OCI-M2 (cell line): ENCODE measurements at regions not wholly inside any gene's neighbourhood (a gene's known extent, or its start where the extent isn't known, plus 50 kb on each side); places are given as distances from the start of the nearest gene placed in this dataset.
"Not testable (repeated sequence)": the region's sequence is repeated elsewhere in the genome, so short reads cannot be mapped to it uniquely, and the experiment has no call there.

Source experiments
- DNase-seq: peaks from one replicate; lab custom pipeline; 2025; ENCODE audit not compliant: unreplicated experiment; lab: John Stamatoyannopoulos, UW

DNA sequence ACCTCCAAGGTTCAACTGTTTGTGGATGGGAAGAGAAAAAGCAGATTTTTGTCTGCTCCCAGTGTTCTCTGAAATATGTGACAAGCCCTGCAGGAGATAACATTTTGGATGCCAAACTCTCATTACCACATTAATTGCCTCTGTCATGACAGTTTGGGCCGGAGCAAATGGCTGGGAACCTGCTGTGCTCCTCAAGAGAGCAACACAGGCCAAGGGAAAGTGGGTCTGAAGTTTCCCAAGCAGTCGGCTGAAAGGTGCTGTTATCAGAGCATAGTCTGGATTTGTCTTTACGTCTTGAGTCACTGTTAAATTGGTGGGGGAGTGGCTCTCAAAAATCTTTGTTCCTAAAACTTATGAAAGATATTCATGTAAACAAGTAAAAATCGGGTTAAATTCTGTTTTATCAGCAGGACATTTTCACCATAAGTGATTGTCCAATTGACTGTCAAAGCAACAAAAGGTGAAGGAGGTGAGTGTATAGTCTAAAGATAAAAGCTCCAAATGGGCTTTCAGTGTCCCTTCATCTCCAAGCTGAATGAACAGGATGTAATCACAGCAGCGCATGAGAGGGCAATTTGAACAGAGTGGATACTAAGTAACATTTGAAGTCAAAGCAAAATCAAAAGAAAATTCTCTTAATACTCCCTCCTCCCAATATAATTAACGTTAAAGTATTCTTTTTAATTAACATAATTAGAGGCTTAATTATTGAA lies 844.8 kb downstream of the PCDH17 start:
- no peak for DNase-seq

- DNase-seq = no peak
Observed at GRCh38 chr13:58478858-58479257, 847.3 kb downstream of the PCDH17 start.

- DNase-seq = no peak
Observed at GRCh38 chr13:58480061-58480460, 848.5 kb downstream of the PCDH17 start.

GRCh38 chr13:58488251-58488650 lies 856.7 kb downstream of the PCDH17 start:
- DNase-seq = no peak

- DNase-seq = no peak
Observed at GRCh38 chr13:58495668-58496067, 864.1 kb downstream of the PCDH17 start.

DNA sequence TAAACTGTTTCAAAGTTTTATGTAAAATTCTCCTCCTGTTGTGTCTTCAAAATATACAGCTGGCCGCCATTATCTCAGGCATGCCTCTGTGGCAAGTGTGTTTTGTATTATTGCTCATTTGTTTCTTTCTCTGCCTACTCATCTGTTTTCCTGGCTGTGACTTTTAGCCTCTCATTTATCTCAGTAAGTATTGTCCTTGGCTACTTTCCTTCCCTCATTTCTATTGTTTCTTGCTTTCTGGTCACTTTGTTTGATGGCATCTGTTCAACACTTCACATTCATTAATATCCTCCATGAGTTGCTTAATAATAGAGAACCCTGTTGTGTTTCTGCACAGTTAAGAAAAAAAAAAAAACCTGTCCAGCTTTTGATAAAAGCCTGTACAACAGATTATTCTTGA lies 869.4 kb downstream of the PCDH17 start:
- no peak for DNase-seq

- DNase-seq = not testable (repeated sequence)
Observed at GRCh38 chr13:58504202-58504700, 872.7 kb downstream of the PCDH17 start.

DNA sequence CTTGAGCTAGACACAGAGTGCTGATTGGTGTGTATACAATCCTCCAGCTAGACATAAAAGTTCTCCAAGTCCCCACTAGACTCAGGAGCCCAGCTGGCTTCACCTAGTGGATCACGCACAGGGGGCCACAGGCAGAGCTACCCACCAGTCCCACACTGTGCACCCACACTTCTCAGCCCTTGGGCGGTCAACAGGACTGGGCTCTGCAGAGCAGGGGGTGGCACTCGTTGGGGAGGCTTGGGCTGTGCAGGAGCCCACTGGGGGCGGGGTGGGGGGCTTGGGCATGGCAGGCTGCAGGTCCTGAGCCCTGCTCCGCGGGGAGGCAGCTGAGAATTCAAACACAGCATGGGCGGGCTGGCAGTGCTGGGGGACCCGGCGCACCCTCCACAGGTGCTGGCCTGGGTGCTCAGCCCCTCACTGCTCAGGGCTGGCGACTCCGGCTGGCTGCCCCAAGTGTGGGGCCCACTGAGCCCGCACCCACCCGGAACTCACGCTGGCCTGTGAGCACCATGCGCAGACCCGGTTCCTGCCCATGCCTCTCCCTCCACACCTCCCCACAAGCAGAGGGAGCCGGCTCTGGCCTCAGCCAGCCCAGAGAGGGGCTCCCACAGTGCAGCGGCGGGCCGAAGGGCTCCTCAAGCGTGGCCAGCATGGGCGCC lies 873.8 kb downstream of the PCDH17 start:
- not testable (repeated sequence) for DNase-seq

- DNase-seq = no peak
Observed at GRCh38 chr13:58528351-58528750, 896.8 kb downstream of the PCDH17 start.

GRCh38 chr13:58531614-58532013 lies 900.1 kb downstream of the PCDH17 start:
- no peak for DNase-seq

DNA sequence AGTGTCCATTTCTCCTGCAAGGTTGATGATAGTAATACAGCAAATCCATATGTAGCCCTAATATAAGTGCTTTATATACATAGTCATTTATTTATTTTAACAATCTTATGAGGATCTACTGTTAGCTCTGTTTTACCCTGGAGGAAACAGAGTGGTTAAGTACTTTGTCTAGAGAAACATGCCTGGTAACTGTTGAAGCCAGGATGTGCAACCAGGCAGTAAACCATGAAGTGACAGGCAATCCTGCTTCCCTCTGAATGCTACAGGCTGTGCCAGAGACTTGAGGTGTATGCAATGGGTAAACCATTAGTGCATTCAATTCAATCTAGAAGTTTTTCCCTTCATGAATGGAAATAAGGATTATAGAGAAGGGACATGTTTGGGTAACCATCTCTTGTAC lies 911.0 kb downstream of the PCDH17 start:
- DNase-seq = no peak

DNA sequence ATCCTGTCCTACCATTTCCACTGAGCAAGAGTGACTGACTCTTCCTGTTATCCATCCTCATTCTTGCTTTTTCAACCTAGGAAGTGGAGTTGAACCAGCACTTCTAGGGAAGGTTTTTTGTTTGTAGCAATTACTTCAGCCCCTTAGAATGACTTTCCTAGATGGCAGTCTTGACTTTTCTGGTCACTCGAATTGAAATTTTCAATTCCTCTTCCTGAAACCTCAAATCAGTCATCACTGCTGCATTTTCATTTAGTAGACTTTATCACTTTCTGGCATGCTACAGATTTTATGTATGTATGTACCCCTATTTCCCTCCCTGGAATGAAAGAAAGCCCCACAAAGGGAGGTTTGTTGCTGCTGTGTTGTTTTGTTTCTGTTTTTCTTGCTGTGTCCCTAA lies 915.9 kb downstream of the PCDH17 start:
- no peak for DNase-seq

DNA sequence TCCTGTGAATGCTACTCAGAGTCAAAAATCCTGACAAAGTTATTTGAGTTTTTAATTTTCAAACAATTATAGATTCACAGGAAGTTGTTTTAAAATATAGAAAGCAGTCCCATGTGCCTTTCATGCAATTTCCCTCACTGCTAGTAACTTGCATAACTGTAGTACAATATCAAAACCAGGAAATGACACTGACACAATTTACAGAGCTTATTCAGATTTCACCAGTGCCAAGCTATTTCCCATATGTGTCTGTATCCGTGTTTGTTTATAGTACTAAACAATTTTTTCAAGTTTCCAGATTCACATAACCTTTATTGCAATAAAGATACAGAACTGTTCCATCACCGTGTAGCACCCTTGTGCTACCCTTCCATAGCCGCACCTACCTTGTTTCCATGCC lies 934.6 kb downstream of the PCDH17 start:
- no peak for DNase-seq

- no peak for DNase-seq
Observed at GRCh38 chr13:58573743-58574142, 942.2 kb downstream of the PCDH17 start.

GRCh38 chr13:58574791-58575190 lies 943.2 kb downstream of the PCDH17 start:
- DNase-seq = no peak

- no peak for DNase-seq
Observed at GRCh38 chr13:58579468-58579867, 947.9 kb downstream of the PCDH17 start.

GRCh38 chr13:58583966-58584365 lies 952.4 kb downstream of the PCDH17 start:
- DNase-seq = no peak

DNA sequence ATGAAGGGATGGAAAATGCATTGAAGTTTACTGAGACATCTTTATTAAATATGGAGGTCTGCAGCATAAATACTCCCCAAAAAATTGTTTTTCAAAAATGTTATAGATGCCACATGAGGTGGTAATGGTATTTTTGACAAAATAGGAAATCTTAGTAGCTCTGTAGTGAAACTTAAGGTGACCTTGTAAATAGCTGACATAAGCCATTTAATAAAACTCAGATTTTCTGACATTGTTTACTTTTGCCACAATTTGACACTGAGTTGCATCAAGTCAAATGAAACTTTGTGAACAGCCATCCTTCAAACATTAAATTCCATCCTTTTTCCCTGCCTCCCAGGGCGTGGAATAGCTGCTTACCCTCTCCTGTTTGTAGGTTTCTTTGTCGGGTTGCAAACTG lies 953.1 kb downstream of the PCDH17 start:
- DNase-seq = no peak

GRCh38 chr13:58587183-58587582 lies 955.6 kb downstream of the PCDH17 start:
- no peak for DNase-seq

DNA sequence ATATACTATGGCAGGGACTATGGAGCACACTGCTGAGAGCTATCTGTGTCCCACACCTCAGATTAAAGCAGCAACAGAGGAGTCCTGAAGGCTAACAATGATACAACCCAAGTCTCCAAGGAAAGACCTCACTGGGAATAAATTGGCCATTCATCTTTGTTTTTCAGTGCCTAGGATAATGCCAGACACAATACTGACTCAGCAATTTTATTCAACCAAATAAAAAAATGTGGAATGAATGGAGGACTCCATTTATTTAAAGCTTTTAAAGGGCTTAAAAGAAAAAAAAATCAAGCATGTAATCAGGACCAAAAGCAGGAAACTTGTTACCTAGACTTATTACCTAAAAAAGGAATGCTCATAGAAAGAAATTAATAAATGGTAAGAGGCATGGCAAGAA lies 960.5 kb downstream of the PCDH17 start:
- no peak for DNase-seq

DNA sequence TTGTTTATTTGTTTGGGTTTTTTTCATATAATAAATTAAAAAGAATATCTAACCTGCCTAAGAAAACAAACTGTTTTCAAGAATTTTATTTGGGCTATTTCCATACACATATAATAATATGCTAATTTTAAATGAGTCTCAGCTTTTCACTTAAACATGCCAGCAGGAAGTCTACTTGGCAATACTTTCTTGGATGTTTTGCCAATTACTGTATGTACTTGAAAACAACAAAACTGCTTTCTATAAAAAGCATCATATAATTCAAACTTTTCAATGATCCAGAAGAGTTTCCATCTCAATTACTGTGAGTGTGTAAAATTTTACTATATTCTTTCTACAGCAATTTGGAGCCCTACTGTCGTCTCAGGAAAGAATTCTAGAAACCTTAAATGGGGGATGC lies 961.2 kb downstream of the PCDH17 start:
- DNase-seq = no peak

GRCh38 chr13:58594747-58595600 lies 963.4 kb downstream of the PCDH17 start:
- DNase-seq = no peak
